C4-2B (cell line): ENCODE measurements at regions not wholly inside any gene's neighbourhood (a gene's known extent, or its start where the extent isn't known, plus 50 kb on each side); places are given as distances from the start of the nearest gene placed in this dataset.

ENCODE experiments used
- ZFX ChIP-seq: fragments of 450-650 bp; IDR thresholded peaks from 2 replicates; pipeline ENCODE4 v1.6.1; 2017
- TF ChIP-seq, protein P1 (sequence below): fragments of 450-650 bp; conservative IDR thresholded peaks from 2 replicates; pipeline ENCODE4 v1.5.1; 2017; ENCODE audit warnings: mild to moderate bottlenecking

DNA sequence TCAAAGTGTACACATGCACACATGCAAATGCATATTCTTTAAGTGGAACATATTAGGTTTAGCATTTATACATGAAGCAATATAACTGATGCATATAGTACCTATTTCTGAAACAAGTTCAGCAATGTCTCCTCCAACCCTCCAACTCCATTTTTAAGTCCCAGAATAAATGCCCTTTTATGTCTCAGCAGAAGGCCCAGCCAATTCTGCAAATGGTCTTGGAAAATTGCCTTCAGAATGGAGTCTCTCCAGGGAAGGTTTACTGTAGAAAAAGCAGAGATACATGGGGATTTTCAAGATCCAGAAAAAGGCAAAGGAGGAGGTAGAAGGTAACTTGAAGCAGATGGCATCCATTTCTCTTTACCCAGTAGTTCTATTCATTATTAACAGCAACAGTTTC is 633.3 kb downstream of the MAFB start:
- TF ChIP-seq, protein P1, sequence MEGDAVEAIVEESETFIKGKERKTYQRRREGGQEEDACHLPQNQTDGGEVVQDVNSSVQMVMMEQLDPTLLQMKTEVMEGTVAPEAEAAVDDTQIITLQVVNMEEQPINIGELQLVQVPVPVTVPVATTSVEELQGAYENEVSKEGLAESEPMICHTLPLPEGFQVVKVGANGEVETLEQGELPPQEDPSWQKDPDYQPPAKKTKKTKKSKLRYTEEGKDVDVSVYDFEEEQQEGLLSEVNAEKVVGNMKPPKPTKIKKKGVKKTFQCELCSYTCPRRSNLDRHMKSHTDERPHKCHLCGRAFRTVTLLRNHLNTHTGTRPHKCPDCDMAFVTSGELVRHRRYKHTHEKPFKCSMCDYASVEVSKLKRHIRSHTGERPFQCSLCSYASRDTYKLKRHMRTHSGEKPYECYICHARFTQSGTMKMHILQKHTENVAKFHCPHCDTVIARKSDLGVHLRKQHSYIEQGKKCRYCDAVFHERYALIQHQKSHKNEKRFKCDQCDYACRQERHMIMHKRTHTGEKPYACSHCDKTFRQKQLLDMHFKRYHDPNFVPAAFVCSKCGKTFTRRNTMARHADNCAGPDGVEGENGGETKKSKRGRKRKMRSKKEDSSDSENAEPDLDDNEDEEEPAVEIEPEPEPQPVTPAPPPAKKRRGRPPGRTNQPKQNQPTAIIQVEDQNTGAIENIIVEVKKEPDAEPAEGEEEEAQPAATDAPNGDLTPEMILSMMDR: no peak
- no peak for TF ChIP-seq ZFX
